ENCODE measurements at regions not wholly inside any gene's neighbourhood (a gene's known extent, or its start where the extent isn't known, plus 50 kb on each side); places are given as distances from the start of the nearest gene placed in this dataset.

- no peaks in the 10 kb centered on the region for H3K4me1 ChIP-seq (ENCODE audit: control insufficient read depth, insufficient read depth, low read length)
- H2BK15ac ChIP-seq (ENCODE audit: low read depth, low read length) = no peak overlapping the region
- dilution Hi-C loops (cut with HindIII; ENCODE audit: low sequenced_read_pairs, unreplicated experiment) (no loop called here), in situ Hi-C loops (cut with MboI; ENCODE audit: low sequenced_read_pairs) (no loop called here), intact Hi-C loops (cut with micrococcal nuclease) (no loop called here)
- H3K27me3 ChIP-seq (ENCODE audit: control insufficient read depth, insufficient read depth, low read length) = no peaks in the 10 kb centered on the region
- no peak overlapping the region for H3K4me3 ChIP-seq (ENCODE audit: insufficient read depth, low read depth, low read length)
- H4K91ac ChIP-seq (ENCODE audit: insufficient read depth, low read depth, low read length) = no peak overlapping the region
- no CpG with 5 or more reads among the region's 5 CpGs for WGBS, 2 experiments (ENCODE audit: extremely low coverage in 2 of 2, insufficient read length in 1 of 2)
- no peak for DNase-seq
- no peak overlapping the region for H3K4me2 ChIP-seq (ENCODE audit: low read depth, low read length)
- H2AK5ac ChIP-seq (ENCODE audit: low read depth, low read length) = no peak overlapping the region
- H3K18ac ChIP-seq (ENCODE audit: low read depth, low read length) = no peak overlapping the region
- no peak overlapping the region for H4K5ac ChIP-seq (ENCODE audit: low read depth, low read length)
- no peak overlapping the region for H4K8ac ChIP-seq (ENCODE audit: low read depth in 2 of 2, low read length in 2 of 2)
- no peak overlapping the region for H3K23ac ChIP-seq (ENCODE audit: low read depth, low read length)
- no peaks in the 10 kb centered on the region for H3K9me1 ChIP-seq (ENCODE audit: insufficient read depth, low read length)
- no peak overlapping the region for H2BK20ac ChIP-seq (ENCODE audit: low read depth, low read length)
- TF ChIP-seq POLR2A (IDR thresholded peaks at IDR 0.05; ENCODE audit: low read depth, low read length) (no peak), CTCF (conservative IDR thresholded peaks at IDR 0.05; ENCODE audit: low read depth, low read length) (no peak), SMC3 (IDR thresholded peaks at IDR 0.05; ENCODE audit: low read depth, low read length) (no peak), RFX5 (IDR thresholded peaks at IDR 0.05; ENCODE audit: low read depth, low read length) (no peak), RCOR1 (IDR thresholded peaks at IDR 0.05; ENCODE audit: insufficient replicate concordance, low read length) (no peak), MAZ (IDR thresholded peaks at IDR 0.05; ENCODE audit: borderline replicate concordance, low read depth, low read length) (no peak), CHD1 (IDR thresholded peaks at IDR 0.05; ENCODE audit: low read depth, low read length) (no peak), NFE2L2 (IDR thresholded peaks at IDR 0.05; ENCODE audit: low read depth, low read length) (no peak), MAFK (IDR thresholded peaks at IDR 0.05; ENCODE audit: low read depth, low read length) (no peak), USF2 (IDR thresholded peaks at IDR 0.05; ENCODE audit: low read depth, low read length) (no peak), FOS (IDR thresholded peaks at IDR 0.05; ENCODE audit: low read depth, low read length) (no peak), BHLHE40 (IDR thresholded peaks at IDR 0.05; ENCODE audit: low read depth, low read length) (no peak), MXI1 (IDR thresholded peaks at IDR 0.05; ENCODE audit: borderline replicate concordance, low read depth, low read length) (no peak)
- CTCF ChIA-PET = no interaction called here
- BruUV-seq (replicated peaks) = no TSS peak
- H3K9ac ChIP-seq (ENCODE audit: low read depth, low read length) = no peak overlapping the region
- no peak overlapping the region for H3K14ac ChIP-seq (replicated peaks; ENCODE audit: low read depth, low read length)
- no peak overlapping the region for H3K27ac ChIP-seq (ENCODE audit: insufficient read depth, low read length)
- no peak overlapping the region for H2AK9ac ChIP-seq (replicated peaks; ENCODE audit: low read depth, low read length, poor library complexity)
- no peaks in the 10 kb centered on the region for H3K9me3 ChIP-seq (ENCODE audit: control insufficient read depth, insufficient read depth, low read length)
- H2BK5ac ChIP-seq (ENCODE audit: low read depth, low read length, poor library complexity, severe bottlenecking) = no peak overlapping the region
- no peak overlapping the region for H2BK120ac ChIP-seq (ENCODE audit: low read depth, low read length)
- POLR2A ChIA-PET (ENCODE audit: unreplicated experiment) = no interaction called here
- no peak overlapping the region for H2AFZ ChIP-seq (replicated peaks; ENCODE audit: low read length, poor library complexity)
- no peaks in the 10 kb centered on the region for H3K36me3 ChIP-seq (ENCODE audit: control insufficient read depth, insufficient read depth, low read length)
- H3K56ac ChIP-seq (ENCODE audit: extremely low read depth, insufficient read depth, low read length) = no peak overlapping the region
- no peaks in the 10 kb centered on the region for H4K20me1 ChIP-seq (ENCODE audit: insufficient read depth, low read length)
- no peak for ATAC-seq (ENCODE audit: low read depth)
- no peak overlapping the region for H3K4ac ChIP-seq (ENCODE audit: low read depth, low read length)
- H3K79me1 ChIP-seq (ENCODE audit: low read depth in 1 of 2, low read length in 2 of 2) = no peaks in the 10 kb centered on the region
These were observed 260.5 kb downstream of the SAMD5 start for GRCh38 chr6:147768969-147769368.

Data from IMR-90 (cell line).